GM19238 (cell line): ENCODE measurements at regions not wholly inside any gene's neighbourhood (a gene's known extent, or its start where the extent isn't known, plus 50 kb on each side); places are given as distances from the start of the nearest gene placed in this dataset.

ENCODE experiments used
- DNase-seq: peaks from one replicate; pipeline ENCODE4 v3.0.0; 2011; ENCODE audit warnings: low spot score; ENCODE audit not compliant: insufficient read length

GRCh38 chr12:17809206-17809605 is 280.8 kb downstream of the RERGL start:
- no peak for DNase-seq

GRCh38 chr12:17802657-17803641 is 287.0 kb downstream of the RERGL start:
- no peak for DNase-seq

GRCh38 chr12:17793854-17794253 is 296.1 kb downstream of the RERGL start:
- DNase-seq = no peak

- no peak for DNase-seq
These were observed 311.8 kb downstream of the RERGL start for GRCh38 chr12:17778242-17778641.

- DNase-seq = no peak
These were observed 326.6 kb downstream of the RERGL start for GRCh38 chr12:17763366-17763765.

GRCh38 chr12:17759982-17760381 is 330.0 kb downstream of the RERGL start:
- DNase-seq = no peak
